SK-N-SH (cell line): ENCODE measurements at regions not wholly inside any gene's neighbourhood (a gene's known extent, or its start where the extent isn't known, plus 50 kb on each side); places are given as distances from the start of the nearest gene placed in this dataset.

Source experiments
- CTCF ChIA-PET: fragments of 300-600, 350-600 bp; formaldehyde crosslinking; extraction: SDS; loops from one replicate; lab custom pipeline; 2021; lab: Yijun Ruan, JAX
- POLR2A ChIA-PET: fragments of 350-600 bp; sonication (Branson Sonifier 250); formaldehyde crosslinking; extraction: SDS; loops from one replicate; lab custom pipeline; 2020; ENCODE audit warnings: antibody characterized with exemption, inconsistent platforms; lab: Yijun Ruan, JAX
- DNase-seq: peaks from one replicate; pipeline ENCODE4 v3.0.0; 2012
- H2AFZ ChIP-seq: fragments of 200-600 bp; sonication (generic); 2 replicates; pipeline ENCODE4 v1.8.1; 2016; ENCODE audit warnings: antibody characterized with exemption, mild to moderate bottlenecking, low read depth
- H3F3A ChIP-seq: fragments of 200-600 bp; sonication (generic); replicated peaks from 2 replicates; pipeline ENCODE3; 2016; ENCODE audit warnings: antibody characterized with exemption, mild to moderate bottlenecking; ENCODE audit not compliant: insufficient read depth
- H3K27ac ChIP-seq, 2 experiments: fragments of 200-500 bp in 1 of 2; fragments of 200-600 bp in 1 of 2; sonication (Bioruptor generic) in 1 of 2; sonication (generic), shearing (Covaris generic) in 1 of 2; 2 replicates each; pipeline versions ENCODE4 v1.5.1 to v1.6.1; 2014 to 2016; ENCODE audit warnings: low read depth in 2 of 2, inconsistent platforms in 1 of 2, low read length in 1 of 2, mild to moderate bottlenecking in 1 of 2, mixed read lengths in 1 of 2
- H3K27me3 ChIP-seq: fragments of 200-600 bp; sonication (generic), shearing (Covaris generic); 2 replicates; pipeline ENCODE4 v1.6.1; 2016; ENCODE audit warnings: mixed run types; ENCODE audit not compliant: insufficient read depth
- H3K36me3 ChIP-seq, 2 experiments: fragments of 200-500 bp in 1 of 2; fragments of 200-600 bp in 1 of 2; sonication (Bioruptor generic) in 1 of 2; sonication (generic) in 1 of 2; replicated peaks in 1 of 2; 2 replicates each; pipeline versions ENCODE3 to v1.5.1; 2014 to 2016; ENCODE audit warnings: low read length in 1 of 2, mild to moderate bottlenecking in 1 of 2; ENCODE audit not compliant: insufficient read depth in 2 of 2, control insufficient read depth in 1 of 2
- H3K4me1 ChIP-seq, 2 experiments: fragments of 200-500 bp in 1 of 2; fragments of 200-600 bp in 1 of 2; sonication (Bioruptor generic) in 1 of 2; sonication (generic), shearing (Covaris generic) in 1 of 2; 2 replicates each; pipeline versions ENCODE4 v1.5.1 to v1.6.1; 2014 to 2016; ENCODE audit warnings: low read depth in 1 of 2, low read length in 1 of 2, mixed run types in 1 of 2; ENCODE audit not compliant: insufficient read depth in 2 of 2, control insufficient read depth in 1 of 2
- H3K4me2 ChIP-seq: fragments of 200-600 bp; sonication (generic), shearing (Covaris generic); 2 replicates; pipeline ENCODE4 v1.6.1; 2017; ENCODE audit warnings: mixed run types
- H3K4me3 ChIP-seq, 2 experiments: fragments of 200-500 bp in 1 of 2; fragments of 200-600 bp in 1 of 2; sonication (Bioruptor generic) in 1 of 2; sonication (generic), shearing (Covaris generic) in 1 of 2; 2 replicates each; pipeline versions ENCODE4 v1.5.1 to v1.8.1; 2014 to 2016; ENCODE audit warnings: low read depth in 2 of 2, inconsistent platforms in 1 of 2, low read length in 1 of 2, mild to moderate bottlenecking in 1 of 2, mixed read lengths in 1 of 2, moderate library complexity in 1 of 2
- H3K79me2 ChIP-seq: fragments of 200-600 bp; sonication (generic); 2 replicates; pipeline ENCODE4 v1.8.1; 2017; ENCODE audit warnings: mild to moderate bottlenecking; ENCODE audit not compliant: insufficient read depth
- H3K9ac ChIP-seq: fragments of 200-600 bp; sonication (generic); 2 replicates; pipeline ENCODE4 v1.6.1; 2017; ENCODE audit warnings: mixed run types
- H3K9me2 ChIP-seq: fragments of 200-600 bp; sonication (generic); 2 replicates; pipeline ENCODE4 v1.6.1; 2017; ENCODE audit warnings: mixed run types
- H3K9me3 ChIP-seq: fragments of 200-600 bp; sonication (generic); 2 replicates; pipeline ENCODE4 v1.6.1; 2017; ENCODE audit warnings: mixed run types, mild to moderate bottlenecking, moderate library complexity
- H4K20me1 ChIP-seq: fragments of 200-600 bp; sonication (generic); 2 replicates; pipeline ENCODE4 v1.6.1; 2017; ENCODE audit warnings: mild to moderate bottlenecking, mixed run types; ENCODE audit not compliant: insufficient read depth
- ELF1 ChIP-seq: IDR thresholded peaks from 2 replicates; pipeline ENCODE4 v1.4.0; 2012
- EP300 ChIP-seq, 2 experiments: IDR thresholded peaks; 2 replicates each; pipeline versions ENCODE4 v1.4.0 to v1.6.1; 2012; ENCODE audit warnings: borderline replicate concordance in 1 of 2, low read depth in 1 of 2, low read length in 1 of 2
- EZH2phosphoT487 ChIP-seq: fragments of 200-600 bp; sonication (generic); IDR thresholded peaks from 2 replicates; pipeline ENCODE4 v1.6.1; 2017; ENCODE audit warnings: low read depth, mixed run types, mild to moderate bottlenecking, antibody characterized with exemption, moderate library complexity, borderline replicate concordance
- FOXM1 ChIP-seq: IDR thresholded peaks from 2 replicates; pipeline ENCODE4 v1.4.0; 2012; ENCODE audit warnings: low read depth, mild to moderate bottlenecking
- GABPA ChIP-seq: IDR thresholded peaks from 2 replicates; pipeline ENCODE4 v1.4.0; 2012; ENCODE audit warnings: low read depth, mild to moderate bottlenecking
- JUND ChIP-seq: IDR thresholded peaks from 2 replicates; pipeline ENCODE4 v1.4.0; 2012
- MEF2A ChIP-seq: IDR thresholded peaks from 2 replicates; pipeline ENCODE4 v1.4.0; 2012; ENCODE audit warnings: low read depth, borderline replicate concordance
- MXI1 ChIP-seq: IDR thresholded peaks from 2 replicates; pipeline ENCODE4 v1.6.1; 2012; ENCODE audit warnings: mild to moderate bottlenecking, low read depth, low read length, improper control_type of control experiment
- NFIC ChIP-seq: IDR thresholded peaks from 2 replicates; pipeline ENCODE4 v1.4.0; 2012; ENCODE audit warnings: borderline replicate concordance
- NRF1 ChIP-seq: IDR thresholded peaks from 2 replicates; pipeline ENCODE4 v1.6.1; 2012; ENCODE audit warnings: low read depth, mild to moderate bottlenecking, low read length
- RCOR1 ChIP-seq: fragments of 150-350 bp; IDR thresholded peaks from 2 replicates; pipeline ENCODE4 v1.6.1; 2017; ENCODE audit warnings: antibody characterized with exemption, low read length
- RXRA ChIP-seq: IDR thresholded peaks from 2 replicates; pipeline ENCODE4 v1.4.0; 2012; ENCODE audit warnings: low read depth, mild to moderate bottlenecking, borderline replicate concordance
- TAF1 ChIP-seq: IDR thresholded peaks from 2 replicates; pipeline ENCODE4 v1.6.1; 2012; ENCODE audit warnings: low read depth, mild to moderate bottlenecking, low read length, moderate library complexity, borderline replicate concordance
- WGBS: methylation state at CpG from one replicate; pipeline ENCODE4 v1.1.6; 2017; ENCODE audit warnings: low lambda C conversion rate; 5-methylcytosine and 5-hydroxymethylcytosine counted together
- TF ChIP-seq, protein P1 (sequence below): IDR thresholded peaks from 2 replicates; pipeline ENCODE4 v1.4.0; 2012; ENCODE audit warnings: low read depth
- TF ChIP-seq, protein P2 (sequence below): fragments of 200-600 bp; sonication (generic); IDR thresholded peaks from 2 replicates; pipeline ENCODE4 v1.6.1; 2017; ENCODE audit warnings: antibody characterized with exemption, mild to moderate bottlenecking, moderate library complexity
- TF ChIP-seq, protein P3 (sequence below): IDR thresholded peaks from 2 replicates; pipeline ENCODE4; 2012
- TF ChIP-seq, protein P4 (sequence below): IDR thresholded peaks from 2 replicates; pipeline ENCODE4 v1.6.1; 2012; ENCODE audit warnings: mild to moderate bottlenecking, low read depth, low read length, moderate library complexity
- TF ChIP-seq, protein P5 (sequence below): fragments of 150-350 bp; IDR thresholded peaks from 2 replicates; pipeline ENCODE4 v1.6.1; 2017; ENCODE audit warnings: antibody characterized with exemption, low read length, low read depth, borderline replicate concordance

DNA sequence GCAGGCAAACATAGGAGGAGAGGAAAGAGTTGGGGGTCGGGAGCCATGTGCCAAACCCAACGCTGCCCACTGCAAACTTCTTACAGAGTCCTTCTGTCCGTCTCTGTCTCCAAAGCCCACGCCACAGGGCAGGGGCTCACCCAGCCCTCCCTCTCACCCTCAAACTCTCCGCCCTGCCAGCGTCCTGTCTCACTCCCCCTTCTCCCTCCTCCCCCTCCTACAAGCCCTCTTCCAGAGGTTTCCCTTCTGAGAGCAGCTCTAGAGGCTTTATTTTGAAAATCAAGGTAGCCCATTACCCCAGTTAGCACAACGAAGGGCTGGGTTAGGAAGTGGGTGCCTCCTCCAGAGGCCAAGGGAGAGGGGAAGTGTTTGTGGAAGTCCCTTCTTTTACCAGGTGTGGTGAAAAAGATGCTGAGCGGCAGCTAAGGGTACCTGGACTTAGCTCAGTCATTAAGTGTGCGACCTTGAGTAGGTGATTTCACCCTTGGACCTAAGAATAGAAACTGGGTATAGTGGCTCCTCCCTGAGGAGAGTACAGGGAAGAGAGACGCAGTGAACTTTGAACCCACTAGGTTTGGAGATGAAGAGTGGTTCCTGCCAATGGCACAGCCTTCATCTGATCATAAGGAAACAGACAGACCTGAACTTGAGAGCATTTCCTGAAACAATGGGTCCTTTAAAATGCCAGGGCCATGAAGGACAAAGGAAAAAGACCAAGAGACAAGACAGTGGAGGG lies 123.8 kb downstream of the BANF2 start:
- Histone ChIP-seq H3K27ac (no peak overlapping the region), H3F3A (no peaks in the 10 kb centered on the region), H3K9ac (no peak overlapping the region), H3K27me3 (no peaks in the 10 kb centered on the region), H2AFZ (no peak overlapping the region), H3K9me2 (no peaks in the 10 kb centered on the region), H3K79me2 (no peaks in the 10 kb centered on the region), H4K20me1 (no peaks in the 10 kb centered on the region), H3K9me3 (no peaks in the 10 kb centered on the region), H3K36me3 (no peaks in the 10 kb centered on the region), H3K4me1 (no peaks in the 10 kb centered on the region), H3K4me2 (no peak overlapping the region), H3K4me3 (no peak overlapping the region)
- POLR2A ChIA-PET: no interaction called here
- no peak for TF ChIP-seq NFIC
- DNase-seq: no peak
- CTCF ChIA-PET: interaction anchor here (1.5 kb wide), 1 partner anchor 13 kb away, joined by 3 read pairs; no protein-coding TSS in a partner anchor
- WGBS: 64% methylated on average over 10 of the region's 10 CpGs

DNA sequence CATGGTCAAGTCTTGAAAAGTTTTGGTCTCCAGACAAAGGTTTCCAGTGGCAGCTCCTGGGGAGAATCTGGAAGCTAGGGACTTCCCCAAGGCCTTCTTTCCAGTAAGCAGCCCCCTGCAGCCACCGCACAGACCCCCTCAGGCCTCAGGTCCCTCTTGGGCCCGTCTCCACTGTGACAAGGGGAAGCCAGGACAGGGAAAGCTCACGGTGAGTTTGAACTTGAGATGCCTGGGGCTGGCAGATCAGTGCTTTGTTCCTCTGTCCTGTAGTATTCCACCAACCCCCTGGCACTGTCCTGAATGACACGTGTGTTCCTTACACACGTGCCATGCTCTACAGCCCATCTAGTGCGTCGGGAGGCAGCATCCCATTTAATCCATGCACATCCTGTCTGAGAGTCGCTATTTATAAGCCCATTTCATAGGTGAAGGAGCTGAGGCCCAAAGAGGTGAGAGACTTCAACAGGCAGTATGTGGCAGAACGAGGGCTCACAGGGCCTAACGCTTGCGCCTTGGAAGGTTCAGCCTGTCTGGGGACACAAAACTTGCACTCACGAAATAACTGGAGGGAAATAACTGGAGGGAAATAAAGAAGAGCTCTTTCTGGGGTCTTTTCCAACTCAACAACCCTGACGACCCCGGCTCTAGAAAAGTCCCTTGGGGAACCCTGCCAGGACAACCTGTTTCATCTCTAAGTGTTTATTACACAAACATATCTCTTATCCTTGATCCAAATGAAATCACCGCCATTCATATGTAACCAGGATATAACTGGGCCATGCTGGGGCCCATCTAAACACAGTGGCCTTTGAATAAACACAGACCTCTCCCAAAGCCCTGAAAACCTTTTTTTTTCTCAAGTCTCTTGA lies 123.0 kb downstream of the BANF2 start:
- DNase-seq: no peak
- Histone ChIP-seq H4K20me1 (no peaks in the 10 kb centered on the region), H3F3A (no peaks in the 10 kb centered on the region), H3K9me2 (no peaks in the 10 kb centered on the region), H2AFZ (no peak overlapping the region), H3K27ac (no peak overlapping the region), H3K4me1 (no peaks in the 10 kb centered on the region), H3K9me3 (no peaks in the 10 kb centered on the region), H3K36me3 (no peaks in the 10 kb centered on the region), H3K4me2 (no peak overlapping the region), H3K4me3 (no peak overlapping the region), H3K79me2 (no peaks in the 10 kb centered on the region), H3K27me3 (no peaks in the 10 kb centered on the region), H3K9ac (no peak overlapping the region)
- ChIA-PET POLR2A (no interaction called here), CTCF (interaction anchor here (0.6 to 1.5 kb wide), 2 partner anchors 12 to 124 kb away, joined by 3 read pairs; no protein-coding TSS in a partner anchor)
- 70% methylated on average over 13 of the region's 15 CpGs for WGBS
- TF ChIP-seq, protein P1, sequence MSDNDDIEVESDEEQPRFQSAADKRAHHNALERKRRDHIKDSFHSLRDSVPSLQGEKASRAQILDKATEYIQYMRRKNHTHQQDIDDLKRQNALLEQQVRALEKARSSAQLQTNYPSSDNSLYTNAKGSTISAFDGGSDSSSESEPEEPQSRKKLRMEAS: no peak
- no peak for TF ChIP-seq EZH2phosphoT487
- TF ChIP-seq RCOR1: no peak
- no peak for TF ChIP-seq EP300 (IDR thresholded peaks at IDR 0.05; ENCODE audit: borderline replicate concordance in 1 of 2, low read depth in 1 of 2, low read length in 1 of 2)
- TF ChIP-seq MEF2A: no peak
- no peak for TF ChIP-seq NFIC
- no peak for TF ChIP-seq GABPA
- TF ChIP-seq RXRA: no peak
- TF ChIP-seq JUND: no peak
- no peak for TF ChIP-seq ELF1
- TF ChIP-seq TAF1: no peak
- TF ChIP-seq NRF1: no peak
- TF ChIP-seq FOXM1: no peak
- TF ChIP-seq, protein P2, sequence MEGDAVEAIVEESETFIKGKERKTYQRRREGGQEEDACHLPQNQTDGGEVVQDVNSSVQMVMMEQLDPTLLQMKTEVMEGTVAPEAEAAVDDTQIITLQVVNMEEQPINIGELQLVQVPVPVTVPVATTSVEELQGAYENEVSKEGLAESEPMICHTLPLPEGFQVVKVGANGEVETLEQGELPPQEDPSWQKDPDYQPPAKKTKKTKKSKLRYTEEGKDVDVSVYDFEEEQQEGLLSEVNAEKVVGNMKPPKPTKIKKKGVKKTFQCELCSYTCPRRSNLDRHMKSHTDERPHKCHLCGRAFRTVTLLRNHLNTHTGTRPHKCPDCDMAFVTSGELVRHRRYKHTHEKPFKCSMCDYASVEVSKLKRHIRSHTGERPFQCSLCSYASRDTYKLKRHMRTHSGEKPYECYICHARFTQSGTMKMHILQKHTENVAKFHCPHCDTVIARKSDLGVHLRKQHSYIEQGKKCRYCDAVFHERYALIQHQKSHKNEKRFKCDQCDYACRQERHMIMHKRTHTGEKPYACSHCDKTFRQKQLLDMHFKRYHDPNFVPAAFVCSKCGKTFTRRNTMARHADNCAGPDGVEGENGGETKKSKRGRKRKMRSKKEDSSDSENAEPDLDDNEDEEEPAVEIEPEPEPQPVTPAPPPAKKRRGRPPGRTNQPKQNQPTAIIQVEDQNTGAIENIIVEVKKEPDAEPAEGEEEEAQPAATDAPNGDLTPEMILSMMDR: no peak
- TF ChIP-seq, protein P3, sequence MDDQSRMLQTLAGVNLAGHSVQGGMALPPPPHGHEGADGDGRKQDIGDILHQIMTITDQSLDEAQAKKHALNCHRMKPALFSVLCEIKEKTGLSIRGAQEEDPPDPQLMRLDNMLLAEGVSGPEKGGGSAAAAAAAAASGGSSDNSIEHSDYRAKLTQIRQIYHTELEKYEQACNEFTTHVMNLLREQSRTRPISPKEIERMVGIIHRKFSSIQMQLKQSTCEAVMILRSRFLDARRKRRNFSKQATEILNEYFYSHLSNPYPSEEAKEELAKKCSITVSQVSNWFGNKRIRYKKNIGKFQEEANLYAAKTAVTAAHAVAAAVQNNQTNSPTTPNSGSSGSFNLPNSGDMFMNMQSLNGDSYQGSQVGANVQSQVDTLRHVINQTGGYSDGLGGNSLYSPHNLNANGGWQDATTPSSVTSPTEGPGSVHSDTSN: no peak
- TF ChIP-seq, protein P4, sequence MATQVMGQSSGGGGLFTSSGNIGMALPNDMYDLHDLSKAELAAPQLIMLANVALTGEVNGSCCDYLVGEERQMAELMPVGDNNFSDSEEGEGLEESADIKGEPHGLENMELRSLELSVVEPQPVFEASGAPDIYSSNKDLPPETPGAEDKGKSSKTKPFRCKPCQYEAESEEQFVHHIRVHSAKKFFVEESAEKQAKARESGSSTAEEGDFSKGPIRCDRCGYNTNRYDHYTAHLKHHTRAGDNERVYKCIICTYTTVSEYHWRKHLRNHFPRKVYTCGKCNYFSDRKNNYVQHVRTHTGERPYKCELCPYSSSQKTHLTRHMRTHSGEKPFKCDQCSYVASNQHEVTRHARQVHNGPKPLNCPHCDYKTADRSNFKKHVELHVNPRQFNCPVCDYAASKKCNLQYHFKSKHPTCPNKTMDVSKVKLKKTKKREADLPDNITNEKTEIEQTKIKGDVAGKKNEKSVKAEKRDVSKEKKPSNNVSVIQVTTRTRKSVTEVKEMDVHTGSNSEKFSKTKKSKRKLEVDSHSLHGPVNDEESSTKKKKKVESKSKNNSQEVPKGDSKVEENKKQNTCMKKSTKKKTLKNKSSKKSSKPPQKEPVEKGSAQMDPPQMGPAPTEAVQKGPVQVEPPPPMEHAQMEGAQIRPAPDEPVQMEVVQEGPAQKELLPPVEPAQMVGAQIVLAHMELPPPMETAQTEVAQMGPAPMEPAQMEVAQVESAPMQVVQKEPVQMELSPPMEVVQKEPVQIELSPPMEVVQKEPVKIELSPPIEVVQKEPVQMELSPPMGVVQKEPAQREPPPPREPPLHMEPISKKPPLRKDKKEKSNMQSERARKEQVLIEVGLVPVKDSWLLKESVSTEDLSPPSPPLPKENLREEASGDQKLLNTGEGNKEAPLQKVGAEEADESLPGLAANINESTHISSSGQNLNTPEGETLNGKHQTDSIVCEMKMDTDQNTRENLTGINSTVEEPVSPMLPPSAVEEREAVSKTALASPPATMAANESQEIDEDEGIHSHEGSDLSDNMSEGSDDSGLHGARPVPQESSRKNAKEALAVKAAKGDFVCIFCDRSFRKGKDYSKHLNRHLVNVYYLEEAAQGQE: no peak
- TF ChIP-seq, protein P5, sequence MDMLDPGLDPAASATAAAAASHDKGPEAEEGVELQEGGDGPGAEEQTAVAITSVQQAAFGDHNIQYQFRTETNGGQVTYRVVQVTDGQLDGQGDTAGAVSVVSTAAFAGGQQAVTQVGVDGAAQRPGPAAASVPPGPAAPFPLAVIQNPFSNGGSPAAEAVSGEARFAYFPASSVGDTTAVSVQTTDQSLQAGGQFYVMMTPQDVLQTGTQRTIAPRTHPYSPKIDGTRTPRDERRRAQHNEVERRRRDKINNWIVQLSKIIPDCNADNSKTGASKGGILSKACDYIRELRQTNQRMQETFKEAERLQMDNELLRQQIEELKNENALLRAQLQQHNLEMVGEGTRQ: no peak
- TF ChIP-seq MXI1: no peak
